OCI-LY3 (cell line): ENCODE measurements at regions not wholly inside any gene's neighbourhood (a gene's known extent, or its start where the extent isn't known, plus 50 kb on each side); places are given as distances from the start of the nearest gene placed in this dataset.

Experiments
- EZH2phosphoT487 ChIP-seq: fragments of 200-600 bp; shearing (Covaris generic); IDR thresholded peaks from 2 replicates; pipeline ENCODE4 v1.6.1; 2018; ENCODE audit warnings: antibody characterized with exemption, mixed run types, low read depth
- TF ChIP-seq, protein P1 (sequence below): fragments of 200-600, 300-600 bp; sonication (generic); IDR thresholded peaks from 2 replicates; pipeline ENCODE4 v1.5.1; 2014; ENCODE audit warnings: antibody characterized with exemption, low read length, low read depth

GRCh38 chr6:43858161-43859153 lies 88.4 kb downstream of the VEGFA start:
- TF ChIP-seq, protein P1, sequence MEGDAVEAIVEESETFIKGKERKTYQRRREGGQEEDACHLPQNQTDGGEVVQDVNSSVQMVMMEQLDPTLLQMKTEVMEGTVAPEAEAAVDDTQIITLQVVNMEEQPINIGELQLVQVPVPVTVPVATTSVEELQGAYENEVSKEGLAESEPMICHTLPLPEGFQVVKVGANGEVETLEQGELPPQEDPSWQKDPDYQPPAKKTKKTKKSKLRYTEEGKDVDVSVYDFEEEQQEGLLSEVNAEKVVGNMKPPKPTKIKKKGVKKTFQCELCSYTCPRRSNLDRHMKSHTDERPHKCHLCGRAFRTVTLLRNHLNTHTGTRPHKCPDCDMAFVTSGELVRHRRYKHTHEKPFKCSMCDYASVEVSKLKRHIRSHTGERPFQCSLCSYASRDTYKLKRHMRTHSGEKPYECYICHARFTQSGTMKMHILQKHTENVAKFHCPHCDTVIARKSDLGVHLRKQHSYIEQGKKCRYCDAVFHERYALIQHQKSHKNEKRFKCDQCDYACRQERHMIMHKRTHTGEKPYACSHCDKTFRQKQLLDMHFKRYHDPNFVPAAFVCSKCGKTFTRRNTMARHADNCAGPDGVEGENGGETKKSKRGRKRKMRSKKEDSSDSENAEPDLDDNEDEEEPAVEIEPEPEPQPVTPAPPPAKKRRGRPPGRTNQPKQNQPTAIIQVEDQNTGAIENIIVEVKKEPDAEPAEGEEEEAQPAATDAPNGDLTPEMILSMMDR = no peak
- TF ChIP-seq EZH2phosphoT487 = no peak
